GM12865 (cell line): ENCODE measurements at regions not wholly inside any gene's neighbourhood (a gene's known extent, or its start where the extent isn't known, plus 50 kb on each side); places are given as distances from the start of the nearest gene placed in this dataset.
A peak's percentile ranks its signal among the peaks of the same experiment; 100 is the strongest.

Source experiments
- DNase-seq: peaks from one replicate; pipeline ENCODE4 v3.0.0; 2010; ENCODE audit warnings: low read depth
- H3K4me3 ChIP-seq: 2 replicates; pipeline ENCODE4 v1.5.1; 2011; ENCODE audit warnings: mild to moderate bottlenecking, low read depth, low read length, control low read depth
- TF ChIP-seq, protein P1 (sequence below): IDR thresholded peaks from 2 replicates; pipeline ENCODE4 v1.5.1; 2011; ENCODE audit warnings: low read length, control low read depth, low read depth, inconsistent platforms; ENCODE audit not compliant: insufficient read depth; ENCODE audit errors: missing control alignments

- H3K4me3 ChIP-seq: peak overlapping the region; percentile 26; the same call in 1 of the 2 replicates
- peak; percentile 59 for DNase-seq
- TF ChIP-seq, protein P1, sequence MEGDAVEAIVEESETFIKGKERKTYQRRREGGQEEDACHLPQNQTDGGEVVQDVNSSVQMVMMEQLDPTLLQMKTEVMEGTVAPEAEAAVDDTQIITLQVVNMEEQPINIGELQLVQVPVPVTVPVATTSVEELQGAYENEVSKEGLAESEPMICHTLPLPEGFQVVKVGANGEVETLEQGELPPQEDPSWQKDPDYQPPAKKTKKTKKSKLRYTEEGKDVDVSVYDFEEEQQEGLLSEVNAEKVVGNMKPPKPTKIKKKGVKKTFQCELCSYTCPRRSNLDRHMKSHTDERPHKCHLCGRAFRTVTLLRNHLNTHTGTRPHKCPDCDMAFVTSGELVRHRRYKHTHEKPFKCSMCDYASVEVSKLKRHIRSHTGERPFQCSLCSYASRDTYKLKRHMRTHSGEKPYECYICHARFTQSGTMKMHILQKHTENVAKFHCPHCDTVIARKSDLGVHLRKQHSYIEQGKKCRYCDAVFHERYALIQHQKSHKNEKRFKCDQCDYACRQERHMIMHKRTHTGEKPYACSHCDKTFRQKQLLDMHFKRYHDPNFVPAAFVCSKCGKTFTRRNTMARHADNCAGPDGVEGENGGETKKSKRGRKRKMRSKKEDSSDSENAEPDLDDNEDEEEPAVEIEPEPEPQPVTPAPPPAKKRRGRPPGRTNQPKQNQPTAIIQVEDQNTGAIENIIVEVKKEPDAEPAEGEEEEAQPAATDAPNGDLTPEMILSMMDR: no peak
Measured at GRCh38 chr11:128367573-128367972, 219.8 kb downstream of the ETS1 start.

DNA sequence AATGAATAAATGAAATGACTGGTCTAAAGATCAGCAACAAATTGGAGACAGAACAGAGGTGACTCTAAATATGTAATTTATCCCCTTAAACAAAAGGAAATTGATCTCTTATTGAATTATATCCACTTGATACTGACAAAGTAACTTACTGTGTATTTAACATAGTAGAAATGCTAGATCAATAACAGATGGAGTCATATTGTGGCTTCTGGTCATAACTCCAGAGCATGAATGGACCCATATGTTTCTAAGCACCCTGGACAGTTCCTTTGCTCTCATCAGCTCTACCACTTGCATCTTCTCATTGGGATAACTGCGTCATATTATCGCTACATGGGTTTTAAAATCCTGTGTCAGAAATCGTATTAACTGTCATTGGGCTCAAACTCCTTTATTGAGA is 222.3 kb downstream of the ETS1 start:
- peak; percentile 40 for DNase-seq
- TF ChIP-seq, protein P1: no peak
- no peak overlapping the region for H3K4me3 ChIP-seq

DNA sequence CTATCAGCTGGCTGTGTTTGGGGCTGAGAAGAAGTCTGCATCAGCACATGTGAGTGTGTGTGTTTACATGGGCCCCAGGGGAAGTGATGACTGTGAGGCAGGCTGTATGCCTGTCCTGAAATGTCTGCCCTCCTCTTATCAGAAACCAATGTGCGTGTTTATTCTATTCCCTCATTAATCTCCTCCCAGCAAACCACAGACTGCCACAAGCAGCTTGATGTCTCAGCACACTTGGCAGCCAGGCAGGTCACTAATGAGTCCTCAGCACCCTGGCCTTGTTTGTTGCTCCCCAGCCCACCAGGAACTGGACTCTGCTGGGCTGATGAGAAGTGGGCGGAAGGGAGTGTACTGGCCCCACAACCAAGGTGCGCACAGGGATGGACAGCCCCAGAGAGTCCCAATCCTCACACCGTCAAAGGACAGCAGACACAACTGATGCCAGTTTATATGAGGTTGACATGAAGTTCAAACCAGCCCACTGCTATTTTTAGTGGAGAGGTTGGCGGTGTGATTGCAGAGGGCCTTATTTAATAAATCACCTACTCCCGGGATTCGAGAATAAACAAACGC is 225.8 kb downstream of the ETS1 start:
- DNase-seq: no peak
- TF ChIP-seq, protein P1: no peak
- no peak overlapping the region for H3K4me3 ChIP-seq

- H3K4me3 ChIP-seq: no peak overlapping the region
- no peak for DNase-seq
- TF ChIP-seq, protein P1: no peak
Measured at GRCh38 chr11:128359515-128359914, 227.8 kb downstream of the ETS1 start.

DNA sequence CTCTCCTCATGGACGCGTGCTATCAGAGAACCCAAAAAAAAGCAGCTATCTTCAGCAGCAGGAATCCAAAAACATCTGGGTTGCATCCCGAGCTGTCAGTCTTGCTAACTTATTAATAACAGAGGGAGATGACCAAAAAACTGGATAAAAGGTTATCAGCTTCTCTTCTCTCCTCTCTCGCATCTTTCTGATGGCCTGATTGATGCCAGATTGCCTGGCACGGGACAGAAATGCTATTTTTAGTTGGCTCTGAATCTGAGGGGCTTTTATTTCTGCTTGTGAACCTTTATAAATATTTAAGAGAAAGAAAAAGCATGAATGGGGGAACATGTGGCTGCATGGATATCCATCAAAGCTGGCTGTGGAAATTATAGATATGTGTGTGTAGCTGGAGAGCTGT is 230.3 kb downstream of the ETS1 start:
- TF ChIP-seq, protein P1: no peak
- no peak for DNase-seq
- H3K4me3 ChIP-seq: no peak overlapping the region

- no peak for DNase-seq
- H3K4me3 ChIP-seq: no peak overlapping the region
- TF ChIP-seq, protein P1: no peak
Measured at GRCh38 chr11:128355558-128355957, 231.8 kb downstream of the ETS1 start.

- TF ChIP-seq, protein P1: no peak
- no peak overlapping the region for H3K4me3 ChIP-seq
- no peak for DNase-seq
Measured at GRCh38 chr11:128354476-128354875, 232.9 kb downstream of the ETS1 start.
